MCF 10A (cell line): ENCODE measurements at regions not wholly inside any gene's neighbourhood (a gene's known extent, or its start where the extent isn't known, plus 50 kb on each side); places are given as distances from the start of the nearest gene placed in this dataset.

Experiments
- BruUV-seq: library from RNA; stranded (reverse); fragments of 400-500 nt; replicated peaks from 2 replicates; lab custom pipeline; 2021; lab: Mats Ljungman, UMichigan
- CTCF ChIA-PET: fragments of 300-600 bp; sonication (Branson Sonifier 250); formaldehyde crosslinking; extraction: SDS; loops from one replicate; lab custom pipeline; 2021; ENCODE audit warnings: antibody characterized with exemption, inconsistent platforms; lab: Yijun Ruan, JAX
- POLR2A ChIA-PET: fragments of 300-600, 350-650 bp; sonication (Branson Sonifier 250); formaldehyde crosslinking; extraction: SDS; loops from one replicate; lab custom pipeline; 2020; ENCODE audit warnings: antibody characterized with exemption, inconsistent platforms; lab: Yijun Ruan, JAX
- DNase-seq: peaks from one replicate; pipeline ENCODE4 v3.0.0-alpha.2; 2018; ENCODE audit not compliant: unreplicated experiment
- H3K27ac Mint-ChIP-seq: one replicate; pipeline ENCODE4 v1.8.0; 2022; ENCODE audit warnings: mild to moderate bottlenecking, low read depth, mixed read lengths; ENCODE audit not compliant: unreplicated experiment
- H3K27me3 Mint-ChIP-seq: one replicate; pipeline ENCODE4 v1.8.0; 2022; ENCODE audit warnings: mixed read lengths; ENCODE audit not compliant: insufficient read depth, unreplicated experiment
- H3K36me3 Mint-ChIP-seq: one replicate; pipeline ENCODE4 v1.8.0; 2022; ENCODE audit warnings: mild to moderate bottlenecking, moderate library complexity, mixed read lengths; ENCODE audit not compliant: insufficient read depth, unreplicated experiment
- H3K4me1 Mint-ChIP-seq: one replicate; pipeline ENCODE4 v1.8.0; 2022; ENCODE audit warnings: mixed read lengths; ENCODE audit not compliant: insufficient read depth, unreplicated experiment
- H3K4me3 Mint-ChIP-seq: one replicate; pipeline ENCODE4 v1.8.0; 2022; ENCODE audit warnings: mild to moderate bottlenecking, moderate library complexity, mixed read lengths; ENCODE audit not compliant: unreplicated experiment
- H3K9me3 Mint-ChIP-seq: one replicate; pipeline ENCODE4 v1.8.0; 2022; ENCODE audit warnings: mixed read lengths; ENCODE audit not compliant: unreplicated experiment
- CTCF ChIP-seq: fragments of 200-600 bp; IDR thresholded peaks from one replicate; pipeline ENCODE4 v1.8.0; 2022; ENCODE audit warnings: antibody characterized with exemption, mild to moderate bottlenecking; ENCODE audit not compliant: unreplicated experiment
- intact Hi-C: fragments of 100-400 bp; cut with micrococcal nuclease; formaldehyde crosslinking; loops from 2 replicates; pipeline ENCODE4 v1.14.1; 2022

DNA sequence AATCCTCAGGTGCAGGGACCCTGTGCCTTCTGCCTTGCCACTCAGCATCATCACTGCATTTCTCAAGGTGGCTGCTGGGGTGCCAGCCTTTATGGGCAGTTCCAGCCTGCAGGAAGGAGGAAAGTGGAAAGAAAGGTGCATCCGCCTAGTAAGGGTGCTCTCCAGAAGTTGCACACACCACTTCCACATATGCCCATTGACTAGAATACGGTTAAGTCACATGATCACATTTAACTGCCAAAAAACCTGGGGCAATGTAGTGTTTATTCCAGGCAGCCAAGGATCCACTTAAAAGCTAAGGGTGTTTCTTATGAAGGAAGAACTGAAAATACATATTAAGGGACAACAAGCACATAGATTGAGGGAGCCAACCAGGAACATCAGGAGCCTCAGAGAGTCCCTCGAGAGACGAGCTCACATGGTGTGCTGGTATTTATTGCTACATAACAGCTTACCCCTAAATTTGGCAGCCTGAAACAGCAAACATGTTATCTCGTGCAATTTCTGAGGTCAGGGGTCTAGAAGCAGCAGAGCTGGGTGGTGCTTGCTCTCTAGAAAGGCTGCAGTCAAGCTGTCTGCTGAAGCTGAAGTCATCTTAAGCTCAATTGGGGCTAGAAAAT lies 52.0 kb upstream of the MMP2 start:
- no peak for DNase-seq
- ChIA-PET CTCF (interaction anchor here (0.7 kb wide), 1 partner anchor 38 kb away, joined by 3 read pairs; no protein-coding TSS in a partner anchor), POLR2A (interaction anchor here (0.6 to 0.9 kb wide), 2 partner anchors 10 to 1917 kb away, joined by 3 read pairs; no protein-coding TSS in a partner anchor)
- intact Hi-C loops = no loop called here
- no peak overlapping the region for H3K4me3 Mint-ChIP-seq
- no peak overlapping the region for H3K27ac Mint-ChIP-seq
- H3K9me3 Mint-ChIP-seq = no peaks in the 10 kb centered on the region
- H3K4me1 Mint-ChIP-seq = no peaks in the 10 kb centered on the region
- no peaks in the 10 kb centered on the region for H3K36me3 Mint-ChIP-seq
- no TSS peak for BruUV-seq
- TF ChIP-seq CTCF = no peak
- H3K27me3 Mint-ChIP-seq = peaks cover 27% of the 10 kb centered on the region
